Neuronal stem cell (in vitro differentiated cells): ENCODE measurements at regions not wholly inside any gene's neighbourhood (a gene's known extent, or its start where the extent isn't known, plus 50 kb on each side); places are given as distances from the start of the nearest gene placed in this dataset.
"Not testable (repeated sequence)": the region's sequence is repeated elsewhere in the genome, so short reads cannot be mapped to it uniquely, and the experiment has no call there.

ENCODE experiments used
- DNase-seq: peaks from one replicate; pipeline ENCODE4 v3.0.0-alpha.2; 2013; ENCODE audit warnings: low spot score
- H2AFZ ChIP-seq: one replicate; pipeline ENCODE4 v1.6.1; 2013; ENCODE audit warnings: mild to moderate bottlenecking, low read length, inconsistent platforms
- H2AK5ac ChIP-seq: 2 replicates; pipeline ENCODE4 v1.6.1; 2013; ENCODE audit warnings: low read depth, mild to moderate bottlenecking, inconsistent platforms, low read length, moderate library complexity, mixed read lengths
- H2BK120ac ChIP-seq: 2 replicates; pipeline ENCODE4 v1.6.1; 2013; ENCODE audit warnings: low read depth, mild to moderate bottlenecking, inconsistent platforms, low read length, moderate library complexity, mixed read lengths
- H2BK12ac ChIP-seq: one replicate; pipeline ENCODE4 v1.6.1; 2013; ENCODE audit warnings: low read length, inconsistent platforms
- H2BK15ac ChIP-seq: 2 replicates; pipeline ENCODE4 v1.6.1; 2013; ENCODE audit warnings: mild to moderate bottlenecking, low read length, inconsistent platforms, mixed read lengths
- H2BK5ac ChIP-seq: one replicate; pipeline ENCODE4 v1.6.1; 2013; ENCODE audit warnings: inconsistent platforms, mild to moderate bottlenecking, low read length, moderate library complexity
- H3K14ac ChIP-seq: one replicate; pipeline ENCODE4 v1.6.1; 2013; ENCODE audit warnings: low read length, inconsistent platforms
- H3K18ac ChIP-seq: 2 replicates; pipeline ENCODE4 v1.6.1; 2013; ENCODE audit warnings: low read length, inconsistent platforms
- H3K23ac ChIP-seq: 2 replicates; pipeline ENCODE4 v1.6.1; 2013; ENCODE audit warnings: low read depth, mild to moderate bottlenecking, mixed read lengths, low read length, inconsistent platforms; ENCODE audit not compliant: poor library complexity
- H3K27ac ChIP-seq: replicated peaks from 3 replicates; pipeline ENCODE4 v1.5.1; 2013; ENCODE audit warnings: low read length, inconsistent platforms
- H3K27me3 ChIP-seq, 3 experiments: 2 replicates each; pipeline ENCODE4 v1.6.1; 2013; ENCODE audit warnings: low read length in 3 of 3, mild to moderate bottlenecking in 2 of 3, inconsistent platforms in 1 of 3, low read depth in 1 of 3, mixed read lengths in 1 of 3, moderate library complexity in 1 of 3; ENCODE audit not compliant: control insufficient read depth in 3 of 3, insufficient read depth in 3 of 3
- H3K36me3 ChIP-seq, 2 donors: replicated peaks in 1 of 2; 2 replicates each; pipeline ENCODE4 v1.6.1; 2013; ENCODE audit warnings: low read length in 2 of 2; ENCODE audit not compliant: control insufficient read depth in 2 of 2, insufficient read depth in 2 of 2
- H3K4ac ChIP-seq: 2 replicates; pipeline ENCODE4 v1.6.1; 2013; ENCODE audit warnings: inconsistent platforms, mild to moderate bottlenecking, low read length, moderate library complexity
- H3K4me1 ChIP-seq, 2 donors: 1 replicate in 1 of 2; 2 replicates in 1 of 2; pipeline ENCODE4 v1.6.1; 2013; ENCODE audit warnings: low read length in 2 of 2, low read depth in 1 of 2; ENCODE audit not compliant: control insufficient read depth in 2 of 2, insufficient read depth in 1 of 2
- H3K4me2 ChIP-seq: one replicate; pipeline ENCODE4 v1.6.1; 2013; ENCODE audit warnings: mild to moderate bottlenecking, low read length, inconsistent platforms; ENCODE audit not compliant: insufficient read depth, poor library complexity, severe bottlenecking
- H3K4me3 ChIP-seq, 2 donors: 2 replicates each; pipeline ENCODE4 v1.5.1; 2013; ENCODE audit warnings: low read length in 2 of 2, mild to moderate bottlenecking in 2 of 2, inconsistent platforms in 1 of 2, moderate library complexity in 1 of 2
- H3K79me1 ChIP-seq: one replicate; pipeline ENCODE4 v1.6.1; 2013; ENCODE audit warnings: low read depth, mild to moderate bottlenecking, inconsistent platforms, low read length, moderate library complexity
- H3K9ac ChIP-seq: one replicate; pipeline ENCODE4 v1.6.1; 2013; ENCODE audit warnings: mild to moderate bottlenecking, low read depth, low read length, inconsistent platforms; ENCODE audit not compliant: poor library complexity
- H3K9me3 ChIP-seq, 2 donors: replicated peaks in 1 of 2; 2 replicates each; pipeline versions ENCODE3 to v1.6.1; 2013; ENCODE audit warnings: low read length in 2 of 2, mild to moderate bottlenecking in 2 of 2, inconsistent platforms in 1 of 2, low read depth in 1 of 2, mixed read lengths in 1 of 2, moderate library complexity in 1 of 2; ENCODE audit not compliant: control insufficient read depth in 2 of 2, insufficient read depth in 1 of 2
- H4K8ac ChIP-seq: one replicate; pipeline ENCODE4 v1.6.1; 2013; ENCODE audit warnings: low read depth, mild to moderate bottlenecking, inconsistent platforms, low read length, moderate library complexity
- H4K91ac ChIP-seq: one replicate; pipeline ENCODE4 v1.6.1; 2013; ENCODE audit warnings: low read length, low read depth, mild to moderate bottlenecking, inconsistent platforms; ENCODE audit not compliant: poor library complexity
- WGBS, 2 donors: extraction: QIAGEN DNeasy Blood & Tissue Kit; methylation state at CpG; one replicate each; pipeline ENCODE4 v1.1.7; 2013; ENCODE audit warnings: missing lambda C conversion rate in 2 of 2, mixed read lengths in 1 of 2; ENCODE audit not compliant: insufficient read length in 2 of 2, insufficient replicate concordance in 1 of 2; ENCODE audit errors: extremely low coverage in 2 of 2; 5-methylcytosine and 5-hydroxymethylcytosine counted together

DNA sequence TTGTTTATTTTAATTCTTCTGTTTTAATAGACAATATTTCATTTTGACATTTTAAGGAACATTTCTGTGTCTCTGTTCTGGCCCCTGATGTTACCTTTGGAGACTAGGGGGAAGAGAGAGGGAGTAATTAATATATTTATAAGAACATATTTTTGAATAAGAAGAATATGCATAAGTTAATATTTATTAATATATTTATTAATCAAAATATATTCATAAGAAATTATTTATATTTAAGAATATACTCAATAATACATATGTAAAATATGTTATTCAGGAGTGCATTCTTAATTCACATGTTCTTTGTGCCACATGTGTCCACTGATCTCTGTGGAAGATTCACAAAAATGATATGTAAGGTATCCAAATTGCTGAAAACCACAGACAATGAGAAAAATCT, 1687.7 kb downstream of the SPATA31A7 start:
- not testable (repeated sequence) for H3K9me3 ChIP-seq, H2BK15ac ChIP-seq, H2AK5ac ChIP-seq, DNase-seq, H3K23ac ChIP-seq, H2BK5ac ChIP-seq, H3K4me3 ChIP-seq, H3K18ac ChIP-seq, H3K4ac ChIP-seq, H3K36me3 ChIP-seq, H3K4me1 ChIP-seq, H2BK12ac ChIP-seq, H3K4me2 ChIP-seq, H3K14ac ChIP-seq, H3K79me1 ChIP-seq, H3K27ac ChIP-seq, H2BK120ac ChIP-seq, H4K91ac ChIP-seq, H3K9ac ChIP-seq, H2AFZ ChIP-seq, H4K8ac ChIP-seq
- H3K27me3 ChIP-seq = peaks cover 0 to 28% (median 0%) of the 10 kb centered on the region in 3 experiments

DNA sequence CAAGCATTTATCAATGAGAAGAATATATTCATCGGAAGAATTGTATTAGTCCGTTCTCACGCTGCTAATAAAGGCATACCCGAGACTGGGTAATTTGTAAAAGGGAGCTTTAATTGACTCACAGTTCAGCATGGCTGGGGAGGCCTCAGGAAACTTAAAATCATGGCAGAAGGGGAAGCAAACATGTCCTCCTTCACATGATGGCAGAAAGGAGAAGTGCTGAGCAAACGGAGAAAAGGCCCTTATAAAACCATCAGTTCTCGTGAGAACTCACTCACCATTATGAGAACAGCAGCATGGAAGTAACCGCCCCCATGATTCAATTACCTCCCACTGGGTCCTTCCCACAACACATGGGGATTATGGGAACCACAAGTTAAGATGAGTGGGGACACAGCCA, 1688.2 kb downstream of the SPATA31A7 start:
- H2BK5ac ChIP-seq, H4K8ac ChIP-seq, H3K36me3 ChIP-seq, H3K27ac ChIP-seq, H2BK120ac ChIP-seq, H3K18ac ChIP-seq, H3K14ac ChIP-seq, H2AK5ac ChIP-seq, H3K9me3 ChIP-seq, H3K4me3 ChIP-seq, H3K4me1 ChIP-seq, H3K79me1 ChIP-seq, H2AFZ ChIP-seq, H2BK12ac ChIP-seq, H3K4me2 ChIP-seq, H3K23ac ChIP-seq, H3K4ac ChIP-seq, H2BK15ac ChIP-seq, DNase-seq, H4K91ac ChIP-seq, H3K9ac ChIP-seq: not testable (repeated sequence)
- no CpG with 5 or more reads among the region's 7 CpGs for WGBS, 2 donors
- peaks cover 0 to 29% (median 0%) of the 10 kb centered on the region in 3 experiments for H3K27me3 ChIP-seq

DNA sequence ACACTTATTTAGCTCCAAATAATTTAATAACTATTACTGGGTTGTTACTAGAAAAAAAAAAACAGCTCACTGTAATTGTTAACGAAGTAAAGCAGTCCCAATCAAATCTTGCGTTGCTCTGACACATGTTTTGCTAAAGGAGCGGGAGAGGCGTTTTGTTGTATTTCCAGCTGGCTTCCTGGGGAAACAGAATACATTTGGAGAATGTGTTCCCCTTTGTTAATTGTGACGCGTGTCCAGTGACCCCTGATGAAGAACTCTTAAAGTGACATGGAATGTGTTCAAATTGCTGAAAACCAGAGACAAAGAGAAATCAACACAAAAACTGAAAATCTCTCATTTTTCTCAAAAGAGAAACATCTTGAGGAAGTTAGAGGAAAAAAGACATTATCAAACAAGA, 1690.6 kb downstream of the SPATA31A7 start:
- H3K18ac ChIP-seq, H2AFZ ChIP-seq, H2BK5ac ChIP-seq, H4K8ac ChIP-seq, H2AK5ac ChIP-seq, H3K23ac ChIP-seq, DNase-seq, H3K9me3 ChIP-seq, H3K4me1 ChIP-seq, H3K4ac ChIP-seq, H2BK120ac ChIP-seq, H3K27ac ChIP-seq, H3K4me3 ChIP-seq, H4K91ac ChIP-seq, H3K14ac ChIP-seq, H3K36me3 ChIP-seq, H2BK12ac ChIP-seq, H3K9ac ChIP-seq, H3K79me1 ChIP-seq, H2BK15ac ChIP-seq, H3K4me2 ChIP-seq: not testable (repeated sequence)
- H3K27me3 ChIP-seq = peaks cover 0 to 17% (median 0%) of the 10 kb centered on the region in 3 experiments
- no CpG with 5 or more reads among the region's 6 CpGs for WGBS, 2 donors

DNA sequence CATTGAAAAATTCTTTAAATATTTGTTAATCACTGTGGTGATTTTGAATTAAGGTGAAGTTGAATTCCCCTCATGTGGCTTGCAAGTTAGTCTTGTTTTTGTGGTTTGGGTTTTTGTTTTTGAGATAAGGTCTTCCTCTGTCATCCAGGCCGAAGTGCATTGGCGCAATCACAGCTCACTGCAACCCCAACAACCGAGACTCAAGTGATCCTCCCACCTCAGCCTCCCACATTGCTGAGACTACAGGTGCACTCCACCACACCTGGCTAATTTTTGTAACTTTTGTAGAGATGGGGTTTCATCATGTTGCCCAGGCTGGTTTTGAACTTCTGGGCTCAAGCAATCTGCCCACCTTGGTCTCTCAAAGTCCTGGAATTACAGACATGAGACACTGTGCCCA, 1691.1 kb downstream of the SPATA31A7 start:
- no CpG with 5 or more reads among the region's 3 CpGs for WGBS, 2 donors
- H3K18ac ChIP-seq, H2AFZ ChIP-seq, H3K9ac ChIP-seq, H2AK5ac ChIP-seq, H3K4me3 ChIP-seq, H4K8ac ChIP-seq, H3K4me2 ChIP-seq, H3K79me1 ChIP-seq, H3K4me1 ChIP-seq, H2BK12ac ChIP-seq, H4K91ac ChIP-seq, H3K27ac ChIP-seq, H3K36me3 ChIP-seq, H3K4ac ChIP-seq, H2BK15ac ChIP-seq, H3K23ac ChIP-seq, H2BK120ac ChIP-seq, DNase-seq, H3K14ac ChIP-seq, H2BK5ac ChIP-seq, H3K9me3 ChIP-seq: not testable (repeated sequence)
- peaks cover 0 to 17% (median 0%) of the 10 kb centered on the region in 3 experiments for H3K27me3 ChIP-seq
